Peyer's patch (tissue), 4 donors: ENCODE measurements at regions not wholly inside any gene's neighbourhood (a gene's known extent, or its start where the extent isn't known, plus 50 kb on each side); places are given as distances from the start of the nearest gene placed in this dataset.

Experiments used
- POLR2A ChIP-seq, 2 donors: fragments of 450-650 bp; IDR thresholded peaks; one replicate each; pipeline ENCODE4 v1.5.1; 2017; ENCODE audit warnings: antibody characterized with exemption in 2 of 2, mild to moderate bottlenecking in 2 of 2, moderate library complexity in 2 of 2
- TF ChIP-seq, protein P1 (sequence below), 6 experiments: fragments of 450-650 bp in 4 of 6; fragments of 200-600 bp in 2 of 6; sonication (generic) in 1 of 6; IDR thresholded peaks; one replicate each; pipeline ENCODE4 v1.5.1; 2017 to 2019; ENCODE audit warnings: antibody characterized with exemption in 6 of 6, mild to moderate bottlenecking in 3 of 6, moderate library complexity in 1 of 6

DNA sequence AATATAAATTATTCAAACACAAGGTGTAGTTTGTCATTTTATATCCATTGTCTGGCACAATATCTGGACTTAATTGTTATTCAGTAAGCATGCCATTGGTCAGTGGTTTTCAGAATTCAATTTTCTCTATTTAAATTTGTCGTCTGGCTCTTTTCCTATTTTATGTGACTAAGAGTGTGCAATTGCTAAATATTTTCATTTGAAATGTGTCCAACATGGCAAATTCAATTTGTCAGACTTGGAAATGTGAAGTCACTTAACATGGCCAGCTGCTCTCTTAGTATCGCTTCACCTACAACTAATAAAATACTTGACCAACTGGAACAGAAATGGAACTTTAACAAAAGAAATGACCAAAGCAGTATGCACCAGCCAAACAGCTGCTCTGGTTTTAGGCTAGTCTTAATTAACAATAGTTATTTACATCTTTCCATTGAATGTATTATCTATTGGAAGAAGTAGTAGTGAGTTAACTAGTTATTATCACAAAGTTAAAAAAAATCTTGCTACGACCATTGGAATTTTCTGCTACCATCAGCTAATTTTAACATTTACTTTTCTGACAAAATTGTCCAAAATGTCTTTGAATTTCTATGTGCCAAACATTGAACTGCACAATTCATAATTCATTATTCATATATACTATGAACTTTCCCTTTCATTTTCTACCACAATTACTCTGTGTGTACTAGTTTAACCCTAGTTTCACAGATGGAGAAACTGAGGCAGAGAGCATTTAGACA lies 720.7 kb upstream of the FAM174A start:
- TF ChIP-seq, protein P1, sequence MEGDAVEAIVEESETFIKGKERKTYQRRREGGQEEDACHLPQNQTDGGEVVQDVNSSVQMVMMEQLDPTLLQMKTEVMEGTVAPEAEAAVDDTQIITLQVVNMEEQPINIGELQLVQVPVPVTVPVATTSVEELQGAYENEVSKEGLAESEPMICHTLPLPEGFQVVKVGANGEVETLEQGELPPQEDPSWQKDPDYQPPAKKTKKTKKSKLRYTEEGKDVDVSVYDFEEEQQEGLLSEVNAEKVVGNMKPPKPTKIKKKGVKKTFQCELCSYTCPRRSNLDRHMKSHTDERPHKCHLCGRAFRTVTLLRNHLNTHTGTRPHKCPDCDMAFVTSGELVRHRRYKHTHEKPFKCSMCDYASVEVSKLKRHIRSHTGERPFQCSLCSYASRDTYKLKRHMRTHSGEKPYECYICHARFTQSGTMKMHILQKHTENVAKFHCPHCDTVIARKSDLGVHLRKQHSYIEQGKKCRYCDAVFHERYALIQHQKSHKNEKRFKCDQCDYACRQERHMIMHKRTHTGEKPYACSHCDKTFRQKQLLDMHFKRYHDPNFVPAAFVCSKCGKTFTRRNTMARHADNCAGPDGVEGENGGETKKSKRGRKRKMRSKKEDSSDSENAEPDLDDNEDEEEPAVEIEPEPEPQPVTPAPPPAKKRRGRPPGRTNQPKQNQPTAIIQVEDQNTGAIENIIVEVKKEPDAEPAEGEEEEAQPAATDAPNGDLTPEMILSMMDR (IDR thresholded peaks at IDR 0.05) = no peak
- no peak for TF ChIP-seq POLR2A (IDR thresholded peaks at IDR 0.05)
